Neuron (in vitro differentiated cells): ENCODE measurements at regions not wholly inside any gene's neighbourhood (a gene's known extent, or its start where the extent isn't known, plus 50 kb on each side); places are given as distances from the start of the nearest gene placed in this dataset.

ENCODE experiments used
- H2AFZ ChIP-seq: one replicate; pipeline ENCODE4 v1.6.1; 2013; ENCODE audit warnings: low read depth, mild to moderate bottlenecking, inconsistent platforms, low read length, moderate library complexity
- H3K27me3 ChIP-seq: one replicate; pipeline ENCODE4 v1.6.1; 2013; ENCODE audit warnings: low read length; ENCODE audit not compliant: insufficient read depth
- H3K36me3 ChIP-seq: one replicate; pipeline ENCODE4 v1.6.1; 2013; ENCODE audit warnings: low read length; ENCODE audit not compliant: insufficient read depth
- H3K4me1 ChIP-seq: one replicate; pipeline ENCODE4 v1.6.1; 2013; ENCODE audit warnings: low read length; ENCODE audit not compliant: insufficient read depth
- H3K4me3 ChIP-seq: 2 replicates; pipeline ENCODE4 v1.5.1; 2013; ENCODE audit warnings: mild to moderate bottlenecking, low read length, moderate library complexity
- H3K9me3 ChIP-seq: one replicate; pipeline ENCODE4 v1.6.1; 2013; ENCODE audit warnings: low read length

GRCh38 chr2:15783489-15783888 lies 156.9 kb upstream of the MYCN start:
- Histone ChIP-seq H3K4me3 (no peak overlapping the region), H2AFZ (no peak overlapping the region), H3K27me3 (no peaks in the 10 kb centered on the region), H3K36me3 (no peaks in the 10 kb centered on the region), H3K9me3 (no peaks in the 10 kb centered on the region), H3K4me1 (peaks cover 12% of the 10 kb centered on the region)

GRCh38 chr2:15784106-15784885 lies 156.1 kb upstream of the MYCN start:
- H2AFZ ChIP-seq = no peak overlapping the region

GRCh38 chr2:15784886-15785801 lies 155.2 kb upstream of the MYCN start:
- H3K9me3 ChIP-seq = no peaks in the 10 kb centered on the region
- no peak overlapping the region for H2AFZ ChIP-seq
- no peaks in the 10 kb centered on the region for H3K36me3 ChIP-seq

More at GRCh38 chr2:15784106-15784885, 156.1 kb upstream of the MYCN start:
- Histone ChIP-seq H3K27me3 (no peaks in the 10 kb centered on the region), H3K4me1 (peaks cover 12% of the 10 kb centered on the region), H3K9me3 (no peaks in the 10 kb centered on the region), H3K4me3 (no peak overlapping the region), H3K36me3 (no peaks in the 10 kb centered on the region)

GRCh38 chr2:15786003-15786654 lies 154.2 kb upstream of the MYCN start:
- Histone ChIP-seq H3K27me3 (no peaks in the 10 kb centered on the region), H3K4me3 (no peak overlapping the region), H3K9me3 (no peaks in the 10 kb centered on the region), H3K36me3 (no peaks in the 10 kb centered on the region), H2AFZ (no peak overlapping the region), H3K4me1 (no peaks in the 10 kb centered on the region)

More at GRCh38 chr2:15784886-15785801, 155.2 kb upstream of the MYCN start:
- Histone ChIP-seq H3K27me3 (no peaks in the 10 kb centered on the region), H3K4me3 (no peak overlapping the region), H3K4me1 (peaks cover 6% of the 10 kb centered on the region)

- H3K36me3 ChIP-seq = no peaks in the 10 kb centered on the region
- H3K9me3 ChIP-seq = no peaks in the 10 kb centered on the region
- no peaks in the 10 kb centered on the region for H3K4me1 ChIP-seq
Observed at GRCh38 chr2:15786901-15787300, 153.4 kb upstream of the MYCN start.

GRCh38 chr2:15787535-15788454 lies 152.6 kb upstream of the MYCN start:
- Histone ChIP-seq H3K27me3 (no peaks in the 10 kb centered on the region), H3K9me3 (no peaks in the 10 kb centered on the region), H3K36me3 (no peaks in the 10 kb centered on the region), H3K4me3 (no peak overlapping the region), H2AFZ (no peak overlapping the region), H3K4me1 (no peaks in the 10 kb centered on the region)

More at GRCh38 chr2:15786901-15787300, 153.4 kb upstream of the MYCN start:
- no peaks in the 10 kb centered on the region for H3K27me3 ChIP-seq
- no peak overlapping the region for H2AFZ ChIP-seq
- no peak overlapping the region for H3K4me3 ChIP-seq

- no peaks in the 10 kb centered on the region for H3K9me3 ChIP-seq
- H3K36me3 ChIP-seq = no peaks in the 10 kb centered on the region
- H2AFZ ChIP-seq = no peak overlapping the region
- no peak overlapping the region for H3K4me3 ChIP-seq
- no peaks in the 10 kb centered on the region for H3K27me3 ChIP-seq
- no peaks in the 10 kb centered on the region for H3K4me1 ChIP-seq
Observed at GRCh38 chr2:15788455-15788829, 151.9 kb upstream of the MYCN start.

- no peaks in the 10 kb centered on the region for H3K36me3 ChIP-seq
- H3K9me3 ChIP-seq = no peaks in the 10 kb centered on the region
- H3K4me3 ChIP-seq = no peak overlapping the region
- no peak overlapping the region for H2AFZ ChIP-seq
- no peaks in the 10 kb centered on the region for H3K27me3 ChIP-seq
- H3K4me1 ChIP-seq = no peaks in the 10 kb centered on the region
Observed at GRCh38 chr2:15788830-15789229, 151.5 kb upstream of the MYCN start.

- Histone ChIP-seq H3K36me3 (no peaks in the 10 kb centered on the region), H3K9me3 (no peaks in the 10 kb centered on the region), H3K27me3 (no peaks in the 10 kb centered on the region), H2AFZ (no peak overlapping the region), H3K4me1 (no peaks in the 10 kb centered on the region), H3K4me3 (no peak overlapping the region)
Observed at GRCh38 chr2:15789381-15790062, 150.8 kb upstream of the MYCN start.

- Histone ChIP-seq H3K4me1 (no peaks in the 10 kb centered on the region), H3K27me3 (no peaks in the 10 kb centered on the region), H3K9me3 (no peaks in the 10 kb centered on the region), H3K4me3 (no peak overlapping the region), H2AFZ (no peak overlapping the region), H3K36me3 (no peaks in the 10 kb centered on the region)
Observed at GRCh38 chr2:15790326-15790725, 150.0 kb upstream of the MYCN start.

- H3K4me3 ChIP-seq = no peak overlapping the region
- H3K27me3 ChIP-seq = no peaks in the 10 kb centered on the region
- no peak overlapping the region for H2AFZ ChIP-seq
- H3K36me3 ChIP-seq = no peaks in the 10 kb centered on the region
- no peaks in the 10 kb centered on the region for H3K9me3 ChIP-seq
- H3K4me1 ChIP-seq = no peaks in the 10 kb centered on the region
Observed at GRCh38 chr2:15790838-15791237, 149.5 kb upstream of the MYCN start.

- Histone ChIP-seq H2AFZ (no peak overlapping the region), H3K27me3 (peaks cover 3% of the 10 kb centered on the region), H3K36me3 (no peaks in the 10 kb centered on the region), H3K4me1 (no peaks in the 10 kb centered on the region), H3K9me3 (no peaks in the 10 kb centered on the region), H3K4me3 (no peak overlapping the region)
Observed at GRCh38 chr2:15791294-15791693, 149.1 kb upstream of the MYCN start.
